ENCODE measurements at regions not wholly inside any gene's neighbourhood (a gene's known extent, or its start where the extent isn't known, plus 50 kb on each side); places are given as distances from the start of the nearest gene placed in this dataset.

- 58% methylated on average over 29 of the region's 43 CpGs for WGBS (ENCODE audit: insufficient coverage, low coverage, missing lambda C conversion rate)
- Histone ChIP-seq H4K20me1 (replicated peaks; ENCODE audit: control insufficient read depth, insufficient read depth, low read length) (no peaks in the 10 kb centered on the region), H3K9ac (ENCODE audit: insufficient read depth in 1 of 2, low read depth in 2 of 2, low read length in 2 of 2) (peak overlapping the region; percentile 77 to 95; a peak in 3 of 4 replicates), H3K4me2 (ENCODE audit: insufficient read depth, low read length) (peak overlapping the region; percentile 66), H3K27me3 (ENCODE audit: control insufficient read depth in 2 of 2, insufficient read depth in 2 of 2, low read length in 2 of 2) (no peaks in the 10 kb centered on the region), H3K4me3 (peak overlapping the region; percentile 30), H3K9me1 (ENCODE audit: control insufficient read depth, insufficient read depth, low read length) (no peaks in the 10 kb centered on the region), H3K36me3 (ENCODE audit: control insufficient read depth, insufficient read depth, low read length) (no peaks in the 10 kb centered on the region), H3K27ac (ENCODE audit: extremely low read depth, low read depth, low read length) (peak overlapping the region; percentile 95), H3K9me3 (replicated peaks; ENCODE audit: control insufficient read depth, insufficient read depth, low read depth, low read length) (no peaks in the 10 kb centered on the region), H2AFZ (ENCODE audit: low read depth, low read length) (peak overlapping the region; percentile 87), H3K79me2 (ENCODE audit: control insufficient read depth, insufficient read depth, low read length) (no peaks in the 10 kb centered on the region), H3K4me1 (replicated peaks in 1 of 2; ENCODE audit: control insufficient read depth in 2 of 2, insufficient read depth in 2 of 2, low read length in 2 of 2) (peaks cover 0 to 7% of the 10 kb centered on the region in 2 experiments; a peak in 3 of 5 replicates)
- ATAC-seq (peak; percentile 84), FAIRE-seq (no peak), DNase-seq (ENCODE audit: extremely low read depth in 1 of 4, low spot score in 3 of 4) (peak; percentile 34 to 85 (median 47))
- intact Hi-C loops (cut with micrococcal nuclease) = loop anchor here (2.0 kb wide), 1 partner anchor 71 kb away; no protein-coding TSS in a partner anchor
- POLR2A ChIA-PET = interaction anchor here (0.9 to 1.3 kb wide), 4 partner anchors 71 to 260 kb away, joined by 4 to 13 read pairs (median 4); no protein-coding TSS in a partner anchor
- CTCF ChIA-PET (ENCODE audit: low intra/inter-chr PET ratio) = no interaction called here
- TSS peak; percentile 100 for BruUV-seq (replicated peaks)
- in situ Hi-C loops (cut with MboI) = no loop called here
- TF ChIP-seq MCM7 (IDR thresholded peaks at IDR 0.05) = no peak
- no peak for TF ChIP-seq EHMT2 (IDR thresholded peaks at IDR 0.05)
- TF ChIP-seq MITF (IDR thresholded peaks at IDR 0.05) = peak; percentile 7; the same call in 1 of the 2 replicates
- no peak for TF ChIP-seq ETV6 (IDR thresholded peaks at IDR 0.05; ENCODE audit: borderline replicate concordance in 1 of 2, low read depth in 2 of 2, low read length in 1 of 2)
- TF ChIP-seq ETV6 (CRISPR knock-in tag; IDR thresholded peaks at IDR 0.05; ENCODE audit: borderline replicate concordance) = no peak
- TF ChIP-seq NR2F6 (CRISPR knock-in tag; IDR thresholded peaks at IDR 0.05) = peak; percentile 97
- no peak for TF ChIP-seq HLTF (IDR thresholded peaks at IDR 0.05)
- TF ChIP-seq ZNF740 (CRISPR knock-in tag; IDR thresholded peaks at IDR 0.05) = peak; percentile 92
- peak in 1 of 2 experiments; percentile 69; a peak in 1 of 4 replicates for TF ChIP-seq ZNF740 (tag; IDR thresholded peaks at IDR 0.05)
- TF ChIP-seq ZNF318 (IDR thresholded peaks at IDR 0.05; ENCODE audit: borderline replicate concordance in 1 of 2, low read depth in 1 of 2) = peak in 1 of 2 experiments; percentile 78; a peak in 1 of 4 replicates
- 0 out of 2 replicates have a peak, but pooled peaks have one; percentile 38 for TF ChIP-seq EP400 (IDR thresholded peaks at IDR 0.05)
These were observed 111.2 kb upstream of the NBPF11 start for GRCh38 chr1:148263128-148263905.

Measured in K562 (cell line).